GM18502 (cell line): ENCODE measurements at regions not wholly inside any gene's neighbourhood (a gene's known extent, or its start where the extent isn't known, plus 50 kb on each side); places are given as distances from the start of the nearest gene placed in this dataset.

Experiments
- ATAC-seq: cut with Tn5 transposase; IDR thresholded peaks from one replicate; pipeline ENCODE4 v1.9.1; 2021; ENCODE audit warnings: mild to moderate bottlenecking; ENCODE audit not compliant: unreplicated experiment, poor library complexity

DNA sequence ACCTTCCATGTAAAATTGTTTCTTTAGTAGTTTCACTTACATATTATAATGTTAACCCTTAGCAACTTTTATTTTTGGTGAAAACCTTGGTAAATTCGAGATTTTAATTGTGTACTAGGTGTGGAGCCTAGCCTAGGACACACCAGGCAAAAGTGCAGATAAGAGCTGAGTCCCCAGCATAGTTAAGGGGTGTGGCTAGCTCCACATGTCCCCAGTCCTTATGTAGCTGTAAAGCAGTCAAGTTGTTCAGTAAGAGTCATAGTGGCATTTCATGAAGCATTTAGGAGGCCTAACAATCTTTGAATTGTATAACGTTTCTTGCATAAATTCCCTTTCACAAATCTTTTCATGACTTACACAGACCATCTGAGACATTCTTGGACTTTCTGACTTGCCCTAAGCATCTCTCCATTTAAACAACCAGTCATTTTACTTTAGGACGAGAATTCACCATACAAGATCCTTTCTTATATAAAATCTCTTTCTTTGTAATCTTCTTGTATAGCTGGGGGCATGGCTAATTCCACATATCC, 53.8 kb upstream of the INHBA start:
- ATAC-seq = no peak

DNA sequence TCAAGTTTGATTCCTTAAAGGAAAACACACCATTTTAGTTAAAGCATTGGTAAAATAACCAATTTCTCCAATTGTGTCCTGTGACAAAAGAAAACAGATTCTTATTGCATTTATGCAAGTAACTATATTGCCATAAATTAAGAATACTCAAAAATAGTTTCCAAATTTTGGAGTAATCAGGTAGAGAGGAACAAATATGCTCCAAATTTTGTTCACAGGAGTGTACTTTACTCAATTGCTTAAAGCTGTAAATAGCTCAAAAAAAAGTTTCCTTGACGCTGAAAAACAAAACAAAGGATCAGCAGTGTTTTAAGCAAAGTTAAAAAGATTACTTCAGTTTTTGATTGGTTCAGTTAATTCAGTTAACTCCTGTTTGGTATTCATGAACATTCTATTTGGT, 52.2 kb upstream of the INHBA start:
- no peak for ATAC-seq

DNA sequence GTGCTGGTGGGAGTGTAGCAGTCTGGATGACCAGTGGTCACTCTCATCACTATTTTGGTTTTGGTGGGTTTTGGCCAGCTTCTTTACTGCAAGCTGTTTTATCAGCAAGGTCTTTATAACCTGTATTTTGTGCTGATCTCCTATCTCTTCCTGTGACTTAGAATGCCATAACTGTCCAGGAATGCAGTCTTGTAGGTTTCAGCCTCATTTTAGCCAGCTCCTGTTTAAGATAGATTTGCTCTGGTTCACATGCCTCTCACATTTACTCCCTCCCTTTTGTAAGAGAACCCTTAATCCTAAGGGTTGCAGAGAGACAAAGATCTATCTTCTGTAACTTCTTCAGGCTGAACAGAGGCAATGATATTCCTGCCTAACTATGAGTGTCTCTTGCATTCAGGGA, 51.2 kb upstream of the INHBA start:
- ATAC-seq = no peak
